WI38 (cell line): ENCODE measurements at regions not wholly inside any gene's neighbourhood (a gene's known extent, or its start where the extent isn't known, plus 50 kb on each side); places are given as distances from the start of the nearest gene placed in this dataset.

ENCODE experiments used
- H3K4me3 ChIP-seq: 2 replicates; pipeline ENCODE4 v1.5.1; 2011; ENCODE audit warnings: low read depth, mild to moderate bottlenecking, control low read depth, low read length
- TF ChIP-seq, protein P1 (sequence below): IDR thresholded peaks from 2 replicates; pipeline ENCODE4 v1.5.1; 2012; ENCODE audit warnings: low read depth, mild to moderate bottlenecking, control low read depth, low read length

DNA sequence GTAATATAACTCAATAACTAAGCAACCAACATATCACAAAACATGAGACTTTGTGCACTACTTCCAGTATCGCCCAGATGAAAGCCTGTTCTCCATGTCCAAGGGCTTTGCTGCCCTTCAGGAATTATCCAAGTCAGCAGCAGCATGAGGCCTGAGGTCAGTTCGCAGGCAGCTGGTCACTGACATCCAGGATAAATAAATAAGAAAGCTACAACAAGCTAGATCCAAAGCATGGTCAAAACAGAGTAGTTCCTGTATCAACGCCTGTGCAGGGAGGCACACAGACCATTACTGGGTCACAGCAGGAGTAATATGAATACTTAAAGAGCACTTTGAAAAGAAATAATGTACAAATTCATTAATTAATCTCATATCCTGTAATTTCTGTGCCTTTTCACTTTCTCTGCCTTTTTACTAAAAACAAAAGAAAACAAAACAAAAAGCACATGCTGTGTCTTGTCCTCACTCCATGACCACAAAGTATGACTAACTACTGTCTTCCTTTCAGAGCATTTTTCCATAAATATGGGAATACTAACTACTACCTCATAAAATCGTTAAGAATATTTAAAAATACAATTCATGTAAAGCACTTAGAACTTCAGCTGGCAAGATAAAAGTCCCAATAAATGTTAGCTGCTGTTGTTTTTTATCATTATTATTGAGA, 374.9 kb upstream of the IRAK1BP1 start:
- H3K4me3 ChIP-seq: no peak overlapping the region
- TF ChIP-seq, protein P1, sequence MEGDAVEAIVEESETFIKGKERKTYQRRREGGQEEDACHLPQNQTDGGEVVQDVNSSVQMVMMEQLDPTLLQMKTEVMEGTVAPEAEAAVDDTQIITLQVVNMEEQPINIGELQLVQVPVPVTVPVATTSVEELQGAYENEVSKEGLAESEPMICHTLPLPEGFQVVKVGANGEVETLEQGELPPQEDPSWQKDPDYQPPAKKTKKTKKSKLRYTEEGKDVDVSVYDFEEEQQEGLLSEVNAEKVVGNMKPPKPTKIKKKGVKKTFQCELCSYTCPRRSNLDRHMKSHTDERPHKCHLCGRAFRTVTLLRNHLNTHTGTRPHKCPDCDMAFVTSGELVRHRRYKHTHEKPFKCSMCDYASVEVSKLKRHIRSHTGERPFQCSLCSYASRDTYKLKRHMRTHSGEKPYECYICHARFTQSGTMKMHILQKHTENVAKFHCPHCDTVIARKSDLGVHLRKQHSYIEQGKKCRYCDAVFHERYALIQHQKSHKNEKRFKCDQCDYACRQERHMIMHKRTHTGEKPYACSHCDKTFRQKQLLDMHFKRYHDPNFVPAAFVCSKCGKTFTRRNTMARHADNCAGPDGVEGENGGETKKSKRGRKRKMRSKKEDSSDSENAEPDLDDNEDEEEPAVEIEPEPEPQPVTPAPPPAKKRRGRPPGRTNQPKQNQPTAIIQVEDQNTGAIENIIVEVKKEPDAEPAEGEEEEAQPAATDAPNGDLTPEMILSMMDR: no peak

DNA sequence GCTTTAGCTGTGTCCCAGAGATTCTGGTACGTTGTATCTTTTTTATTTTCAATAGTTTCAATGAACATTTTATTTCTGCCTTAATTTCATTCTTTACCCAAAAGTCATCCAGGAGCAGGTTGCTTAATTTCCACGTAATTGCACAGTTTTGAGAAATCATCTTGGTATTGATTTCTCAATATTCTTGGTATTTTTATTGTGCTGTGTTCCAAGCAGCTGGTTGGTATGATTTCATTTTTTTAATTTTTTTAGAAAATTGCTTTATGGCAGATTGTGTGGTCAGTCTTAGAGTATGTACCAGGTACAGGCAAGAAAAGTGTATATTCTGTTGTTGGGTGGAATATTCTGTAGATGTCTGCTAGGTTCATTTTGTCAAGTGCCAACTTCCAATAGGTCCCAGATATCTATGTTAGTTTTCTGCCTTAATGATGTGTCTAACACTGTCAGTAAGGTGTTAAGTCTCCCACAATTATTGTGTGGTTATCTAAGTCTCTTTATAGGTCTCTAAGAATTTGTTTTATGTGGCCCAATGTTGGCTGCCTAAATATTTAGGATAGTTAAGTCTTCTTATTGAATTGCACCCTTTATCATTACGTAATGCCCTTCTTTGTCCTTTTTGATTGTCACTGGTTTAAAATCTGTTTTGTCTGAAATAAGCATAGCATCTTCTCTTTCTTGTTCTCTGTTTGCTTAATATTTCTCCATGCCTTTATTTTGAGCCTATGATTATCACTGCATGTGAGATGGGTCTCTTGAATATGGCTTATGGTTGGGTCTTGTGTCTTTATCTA, 366.9 kb upstream of the IRAK1BP1 start:
- TF ChIP-seq, protein P1: no peak
- H3K4me3 ChIP-seq: no peak overlapping the region

DNA sequence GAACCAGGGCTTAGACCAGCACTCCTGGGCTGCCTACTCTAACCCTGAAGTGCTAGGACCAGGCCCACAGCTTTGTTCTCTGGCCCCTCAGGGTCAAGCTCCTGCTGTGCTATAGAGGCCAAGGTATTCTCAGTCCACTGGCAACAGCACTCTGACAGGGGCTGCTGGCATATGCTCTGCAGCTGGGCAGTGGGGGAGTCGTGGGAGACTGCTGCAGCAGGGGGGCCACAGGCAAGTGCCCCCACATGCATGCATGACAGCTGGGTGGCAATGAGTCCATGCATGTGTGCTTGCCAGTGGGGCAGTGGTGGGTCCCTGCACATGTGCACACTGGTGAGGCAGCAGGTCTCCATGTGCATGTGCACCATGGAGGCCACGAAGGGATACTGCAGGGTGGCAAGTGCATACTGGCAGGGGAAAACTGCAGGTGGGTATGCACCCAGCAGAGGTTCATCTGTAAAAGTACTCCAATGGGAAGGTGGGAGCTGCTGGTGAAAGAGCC, 364.9 kb upstream of the IRAK1BP1 start:
- no peak overlapping the region for H3K4me3 ChIP-seq
- TF ChIP-seq, protein P1: no peak

DNA sequence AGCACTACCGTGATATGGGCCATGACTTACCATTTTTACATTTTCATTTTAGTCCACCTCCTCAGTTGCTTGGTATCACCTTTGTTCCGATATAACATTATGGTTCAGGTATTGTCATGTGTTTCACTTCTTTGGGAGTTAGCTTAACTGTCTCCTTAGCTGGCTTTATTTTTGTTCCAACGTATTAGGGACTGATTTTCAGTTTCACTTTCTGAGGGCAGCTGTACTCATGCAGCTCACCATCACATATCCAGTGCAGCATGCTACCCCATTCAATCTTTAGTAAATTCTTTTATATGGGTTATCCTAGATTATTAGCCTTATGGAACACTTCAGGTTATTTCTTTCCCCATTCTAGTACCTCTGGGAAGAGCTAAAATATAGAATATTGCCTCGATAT, 362.2 kb upstream of the IRAK1BP1 start:
- peak overlapping the region; percentile 39 for H3K4me3 ChIP-seq
- TF ChIP-seq, protein P1: no peak

DNA sequence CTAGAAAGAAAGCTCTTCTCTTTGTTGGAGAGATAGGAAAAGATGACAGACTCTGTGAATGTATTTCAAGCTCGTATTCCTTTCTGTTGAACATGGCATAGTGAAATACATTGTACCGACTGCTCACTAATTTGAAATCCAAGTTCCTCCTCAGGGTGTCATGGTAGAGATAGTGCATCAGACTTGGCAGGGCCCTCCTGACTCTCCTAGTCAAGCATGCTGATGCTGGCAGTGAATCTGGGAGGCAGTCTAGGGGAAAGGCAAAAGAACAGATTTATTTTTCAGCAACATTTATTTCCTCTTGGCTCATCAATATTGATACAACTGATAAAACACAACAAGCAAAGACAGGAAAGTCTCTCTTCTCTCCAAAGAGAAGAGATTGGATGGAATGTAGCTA, 356.3 kb upstream of the IRAK1BP1 start:
- H3K4me3 ChIP-seq: no peak overlapping the region
- TF ChIP-seq, protein P1: no peak

DNA sequence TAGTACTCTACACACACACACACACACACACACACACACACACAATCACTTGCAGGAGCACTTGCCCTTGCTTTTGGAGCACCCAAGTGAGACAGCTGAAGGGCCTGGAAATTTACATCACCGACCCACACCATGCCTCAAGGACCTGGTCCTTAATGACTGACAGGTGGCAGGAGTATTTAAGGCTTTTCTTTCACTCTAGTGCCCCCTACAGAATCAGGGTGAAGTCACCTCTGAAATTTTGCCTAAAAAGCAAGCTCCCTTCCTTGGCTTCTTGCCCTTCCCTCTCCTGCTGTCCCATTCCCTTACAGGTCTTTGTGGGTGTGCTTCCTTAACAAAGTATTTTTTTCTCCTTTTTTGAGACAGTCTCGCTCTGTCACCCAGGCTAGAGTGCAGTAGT, 353.5 kb upstream of the IRAK1BP1 start:
- H3K4me3 ChIP-seq: no peak overlapping the region
- TF ChIP-seq, protein P1: no peak

DNA sequence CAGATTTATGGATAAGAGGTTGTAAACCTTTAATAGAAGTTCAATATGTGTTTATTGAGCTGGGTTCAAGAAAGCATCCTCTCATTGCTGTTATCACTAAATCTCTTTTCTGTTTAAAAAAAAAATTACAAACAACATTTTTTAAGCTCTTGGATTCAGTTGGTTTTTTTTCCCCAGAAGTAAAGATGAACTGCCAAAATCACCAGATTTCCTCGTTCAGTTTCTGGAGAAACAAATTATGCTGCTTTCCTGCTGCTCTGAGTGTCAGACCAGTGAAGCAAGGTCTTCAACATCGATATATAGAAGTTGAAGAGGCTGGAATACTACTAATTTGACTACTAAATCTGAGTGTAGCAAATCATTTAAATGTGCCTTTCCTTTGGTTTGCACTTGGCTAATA, 352.1 kb upstream of the IRAK1BP1 start:
- no peak overlapping the region for H3K4me3 ChIP-seq
- TF ChIP-seq, protein P1: no peak
